PFSK-1 (cell line): ENCODE measurements at regions not wholly inside any gene's neighbourhood (a gene's known extent, or its start where the extent isn't known, plus 50 kb on each side); places are given as distances from the start of the nearest gene placed in this dataset.

ENCODE experiments used
- FOXP2 ChIP-seq: optimal IDR thresholded peaks from 2 replicates; pipeline ENCODE3; 2011; ENCODE audit warnings: borderline replicate concordance, control low read depth, inconsistent platforms; ENCODE audit not compliant: insufficient read depth; ENCODE audit errors: extremely low read length, extremely low read depth
- POLR2AphosphoS5 ChIP-seq: IDR thresholded peaks from 2 replicates; pipeline ENCODE4 v1.6.1; 2012; ENCODE audit warnings: low read depth, mild to moderate bottlenecking, control low read depth, low read length, moderate library complexity
- REST ChIP-seq, 2 experiments: IDR thresholded peaks; 2 replicates each; pipeline versions ENCODE4 v1.6.1 to v1.8.0; 2011 to 2012; ENCODE audit warnings: low read depth in 2 of 2, low read length in 2 of 2, control low read depth in 1 of 2, inconsistent platforms in 1 of 2, mild to moderate bottlenecking in 1 of 2, moderate library complexity in 1 of 2; ENCODE audit not compliant: insufficient read depth in 1 of 2
- SIN3A ChIP-seq: IDR thresholded peaks from 2 replicates; pipeline ENCODE4 v1.6.1; 2012; ENCODE audit warnings: mild to moderate bottlenecking, low read length, moderate library complexity, borderline replicate concordance; ENCODE audit not compliant: insufficient read depth
- TAF1 ChIP-seq: IDR thresholded peaks from 2 replicates; pipeline ENCODE4 v1.6.1; 2012; ENCODE audit warnings: low read length, control low read depth, borderline replicate concordance; ENCODE audit not compliant: insufficient read depth

GRCh38 chr15:39083213-39083612 lies 497.7 kb upstream of the THBS1 start:
- TF ChIP-seq REST (IDR thresholded peaks at IDR 0.05; ENCODE audit: insufficient read depth in 1 of 2, low read depth in 2 of 2, low read length in 2 of 2) = no peak
- TF ChIP-seq FOXP2 = no peak
- no peak for TF ChIP-seq SIN3A
- TF ChIP-seq POLR2AphosphoS5 = no peak
- TF ChIP-seq TAF1 = no peak
